OCI-LY7 (cell line): ENCODE measurements at regions not wholly inside any gene's neighbourhood (a gene's known extent, or its start where the extent isn't known, plus 50 kb on each side); places are given as distances from the start of the nearest gene placed in this dataset.

Source experiments
- BruUV-seq: library from RNA; stranded (reverse); fragments of 400-500 nt; replicated peaks from 2 replicates; lab custom pipeline; 2021; lab: Mats Ljungman, UMichigan
- CTCF ChIA-PET: fragments of 300-600 bp; sonication (Branson Sonifier 250); formaldehyde crosslinking; loops from one replicate; lab custom pipeline; 2022; ENCODE audit warnings: antibody characterized with exemption; ENCODE audit not compliant: unreplicated experiment; lab: Charles Lee
- POLR2A ChIA-PET: fragments of 300-600 bp; sonication (Branson Sonifier 250); formaldehyde crosslinking; loops from one replicate; lab custom pipeline; 2022; ENCODE audit warnings: antibody characterized with exemption; lab: Charles Lee
- DNase-seq: peaks from one replicate; pipeline ENCODE4 v3.0.0-alpha.2; 2015; ENCODE audit warnings: low spot score
- H2AFZ ChIP-seq: fragments of 200-600 bp; sonication (generic), shearing (Covaris generic); 2 replicates; pipeline ENCODE4 v1.6.1; 2014; ENCODE audit warnings: mild to moderate bottlenecking, antibody characterized with exemption, low read length, moderate library complexity
- H3K27ac ChIP-seq: fragments of 200-600 bp; sonication (generic); 2 replicates; pipeline ENCODE4 v1.5.1; 2014; ENCODE audit warnings: mixed run types, low read depth, mild to moderate bottlenecking, moderate library complexity, low read length, inconsistent platforms; ENCODE audit not compliant: poor library complexity, severe bottlenecking
- H3K36me3 ChIP-seq: fragments of 200-600 bp; sonication (generic); 2 replicates; pipeline ENCODE4 v1.6.1; 2014; ENCODE audit warnings: mild to moderate bottlenecking, antibody characterized with exemption, low read length, moderate library complexity, mixed read lengths; ENCODE audit not compliant: insufficient read depth
- H3K4me1 ChIP-seq: fragments of 200-600 bp; sonication (generic); 2 replicates; pipeline ENCODE4 v1.5.1; 2014; ENCODE audit warnings: mild to moderate bottlenecking, low read length; ENCODE audit not compliant: insufficient read depth, poor library complexity, severe bottlenecking
- H3K4me2 ChIP-seq: fragments of 200-600 bp; sonication (generic); 2 replicates; pipeline ENCODE4 v1.6.1; 2014; ENCODE audit warnings: mild to moderate bottlenecking, low read length
- H3K4me3 ChIP-seq: fragments of 200-600 bp; sonication (generic); 2 replicates; pipeline ENCODE4 v1.5.1; 2014; ENCODE audit warnings: mild to moderate bottlenecking, low read depth, low read length; ENCODE audit not compliant: poor library complexity, severe bottlenecking
- H3K79me2 ChIP-seq: fragments of 200-600 bp; sonication (generic); 2 replicates; pipeline ENCODE4 v1.6.1; 2016; ENCODE audit warnings: low read depth, mild to moderate bottlenecking, low read length, moderate library complexity, mixed read lengths; ENCODE audit not compliant: insufficient read depth
- H3K9me2 ChIP-seq: fragments of 200-600 bp; sonication (generic); 2 replicates; pipeline ENCODE4 v1.6.1; 2016; ENCODE audit warnings: mild to moderate bottlenecking, low read length, mixed read lengths; ENCODE audit not compliant: insufficient read depth
- H3K9me3 ChIP-seq: fragments of 200-600 bp; sonication (generic); 2 replicates; pipeline ENCODE4 v1.6.1; 2014; ENCODE audit warnings: mild to moderate bottlenecking, mixed run types, low read length, mixed read lengths
- H4K20me1 ChIP-seq: fragments of 200-600 bp; sonication (generic); 2 replicates; pipeline ENCODE4 v1.6.1; 2014; ENCODE audit warnings: mild to moderate bottlenecking, antibody characterized with exemption, low read length, moderate library complexity, mixed read lengths; ENCODE audit not compliant: insufficient read depth
- CTCF ChIP-seq: fragments of 200-600 bp; sonication (generic); conservative IDR thresholded peaks from 2 replicates; pipeline ENCODE4 v1.5.1; 2014; ENCODE audit warnings: mild to moderate bottlenecking, antibody characterized with exemption, low read length, moderate library complexity, mixed read lengths
- EZH2phosphoT487 ChIP-seq: fragments of 200-600 bp; sonication (generic); IDR thresholded peaks from 2 replicates; pipeline ENCODE4 v1.6.1; 2018; ENCODE audit warnings: low read depth, borderline replicate concordance, mild to moderate bottlenecking, mixed run types, antibody characterized with exemption, low read length, moderate library complexity, mixed read lengths
- intact Hi-C: fragments of 100-400 bp; cut with micrococcal nuclease; formaldehyde crosslinking; loops from one replicate; pipeline ENCODE4 v1.10.0; 2022; ENCODE audit not compliant: unreplicated experiment

GRCh38 chr6:2378046-2378657 lies 132.7 kb upstream of the GMDS start:
- intact Hi-C loops, result no loop called here
- TF ChIP-seq EZH2phosphoT487 (no peak), CTCF (no peak)
- no peaks in the 10 kb centered on the region for H3K9me3 ChIP-seq
- H3K79me2 ChIP-seq, result no peaks in the 10 kb centered on the region
- ChIA-PET CTCF (no interaction called here), POLR2A (no interaction called here)
- no peaks in the 10 kb centered on the region for H3K9me2 ChIP-seq
- H3K4me2 ChIP-seq, result no peak overlapping the region
- no peaks in the 10 kb centered on the region for H3K36me3 ChIP-seq
- no peaks in the 10 kb centered on the region for H4K20me1 ChIP-seq
- H3K4me3 ChIP-seq, result no peak overlapping the region
- peak; percentile 48 for DNase-seq
- H2AFZ ChIP-seq, result no peak overlapping the region
- H3K4me1 ChIP-seq, result peaks cover 10% of the 10 kb centered on the region
- H3K27ac ChIP-seq, result no peak overlapping the region
- BruUV-seq, result no TSS peak

GRCh38 chr6:2376429-2377355 lies 131.3 kb upstream of the GMDS start:
- Histone ChIP-seq H3K9me3 (no peaks in the 10 kb centered on the region), H4K20me1 (no peaks in the 10 kb centered on the region), H3K27ac (no peak overlapping the region), H3K36me3 (no peaks in the 10 kb centered on the region), H3K4me2 (no peak overlapping the region), H3K9me2 (no peaks in the 10 kb centered on the region), H3K4me1 (peaks cover 10% of the 10 kb centered on the region), H3K4me3 (no peak overlapping the region), H2AFZ (no peak overlapping the region), H3K79me2 (no peaks in the 10 kb centered on the region)
- ChIA-PET POLR2A (no interaction called here), CTCF (no interaction called here)
- intact Hi-C loops, result no loop called here
- TF ChIP-seq CTCF (no peak), EZH2phosphoT487 (no peak)
- no TSS peak for BruUV-seq
- DNase-seq, result no peak

- Histone ChIP-seq H3K4me3 (no peak overlapping the region), H3K9me2 (no peaks in the 10 kb centered on the region), H3K27ac (no peak overlapping the region), H2AFZ (no peak overlapping the region), H3K36me3 (no peaks in the 10 kb centered on the region), H3K4me1 (peaks cover 10% of the 10 kb centered on the region), H4K20me1 (no peaks in the 10 kb centered on the region), H3K9me3 (no peaks in the 10 kb centered on the region), H3K4me2 (no peak overlapping the region), H3K79me2 (no peaks in the 10 kb centered on the region)
- ChIA-PET POLR2A (no interaction called here), CTCF (no interaction called here)
- TF ChIP-seq CTCF (no peak), EZH2phosphoT487 (no peak)
- DNase-seq, result no peak
- BruUV-seq, result no TSS peak
- intact Hi-C loops, result no loop called here
Observed at GRCh38 chr6:2375443-2375842, 130.0 kb upstream of the GMDS start.
